EH (cell line): ENCODE measurements at regions not wholly inside any gene's neighbourhood (a gene's known extent, or its start where the extent isn't known, plus 50 kb on each side); places are given as distances from the start of the nearest gene placed in this dataset.
"Not testable (repeated sequence)": the region's sequence is repeated elsewhere in the genome, so short reads cannot be mapped to it uniquely, and the experiment has no call there.

Experiments
- DNase-seq: peaks from one replicate; pipeline ENCODE4 v3.0.0-alpha.2; 2015; ENCODE audit warnings: low read depth

- DNase-seq, result no peak
Observed at GRCh38 chr4:116544946-116545345, 540.4 kb downstream of the TRAM1L1 start.

- no peak for DNase-seq
Observed at GRCh38 chr4:116539744-116540143, 545.6 kb downstream of the TRAM1L1 start.

DNA sequence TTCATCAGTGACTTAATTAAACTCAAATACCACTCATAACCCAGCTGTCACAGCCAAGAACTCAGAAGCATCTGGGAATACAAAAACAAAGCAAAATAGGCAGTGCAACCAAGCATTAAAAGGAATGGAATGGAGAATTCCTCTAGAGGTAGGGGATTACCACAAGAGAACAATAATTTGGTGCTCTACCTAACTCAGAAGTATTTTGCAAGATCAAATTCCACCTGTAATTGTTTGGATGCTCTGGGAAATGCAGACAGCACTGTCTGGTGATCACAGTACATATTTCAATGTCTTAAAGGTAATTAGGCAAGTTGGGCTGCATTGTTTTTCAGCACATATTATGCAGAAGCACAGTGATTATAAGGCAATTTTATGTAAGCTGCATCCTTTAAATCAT is 547.5 kb downstream of the TRAM1L1 start:
- no peak for DNase-seq

DNA sequence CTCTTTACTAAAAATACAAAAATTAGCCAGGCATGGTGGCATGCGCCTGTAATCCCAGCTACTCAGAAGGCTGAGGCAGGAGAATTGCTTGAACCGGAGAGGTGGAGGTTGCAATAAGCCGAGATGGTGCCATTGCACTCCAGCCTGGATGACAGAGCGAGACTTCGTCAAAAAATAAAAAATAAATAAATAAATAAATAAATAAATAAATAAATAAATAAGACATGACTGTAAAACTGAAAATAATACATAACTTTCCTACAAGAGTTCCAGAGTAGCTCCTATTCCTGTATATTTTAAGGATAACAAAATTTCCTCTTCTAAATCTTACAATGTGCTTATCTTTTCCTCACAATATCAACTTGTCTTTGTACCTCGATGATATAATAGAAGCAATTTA is 549.4 kb downstream of the TRAM1L1 start:
- DNase-seq, result not testable (repeated sequence)

GRCh38 chr4:116531870-116532269 is 553.5 kb downstream of the TRAM1L1 start:
- DNase-seq, result no peak

GRCh38 chr4:116531026-116531425 is 554.4 kb downstream of the TRAM1L1 start:
- DNase-seq, result no peak

DNA sequence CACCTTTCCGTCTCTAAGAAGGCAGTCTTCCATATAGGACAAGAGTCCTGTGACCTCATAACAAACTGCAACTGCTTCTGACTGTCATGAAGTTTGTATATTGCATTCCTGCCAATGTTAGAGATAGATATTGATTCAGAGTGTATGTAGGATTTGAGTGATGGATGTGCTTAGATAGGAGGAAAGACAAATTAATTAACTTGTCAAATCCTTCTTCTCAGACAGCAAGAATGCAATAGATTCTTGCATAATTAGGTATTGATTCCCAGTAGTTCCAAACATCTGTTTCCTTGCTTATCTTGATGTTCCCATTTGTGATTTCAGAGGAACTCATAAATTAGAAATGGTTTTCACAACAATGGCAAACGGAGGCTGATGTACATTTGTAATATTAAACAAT is 555.3 kb downstream of the TRAM1L1 start:
- no peak for DNase-seq

DNA sequence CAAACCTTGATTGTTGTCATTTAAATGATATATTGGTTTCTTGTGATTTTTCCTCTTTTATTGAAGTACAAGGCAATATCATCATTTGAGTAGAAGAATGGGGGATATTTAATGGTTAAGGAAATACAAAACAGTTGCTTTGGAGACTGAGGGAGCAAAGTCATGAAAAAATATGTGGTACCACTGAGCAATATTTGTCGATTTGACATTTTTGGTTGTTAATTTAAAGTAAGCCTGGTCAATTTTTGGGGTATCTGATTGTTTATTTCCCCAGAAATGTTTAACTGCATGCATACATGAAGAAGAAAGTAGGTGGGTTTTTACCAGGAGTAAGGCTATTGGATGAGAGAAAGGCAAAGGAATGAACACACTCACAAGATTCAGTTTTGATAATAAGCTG is 556.2 kb downstream of the TRAM1L1 start:
- no peak for DNase-seq

DNA sequence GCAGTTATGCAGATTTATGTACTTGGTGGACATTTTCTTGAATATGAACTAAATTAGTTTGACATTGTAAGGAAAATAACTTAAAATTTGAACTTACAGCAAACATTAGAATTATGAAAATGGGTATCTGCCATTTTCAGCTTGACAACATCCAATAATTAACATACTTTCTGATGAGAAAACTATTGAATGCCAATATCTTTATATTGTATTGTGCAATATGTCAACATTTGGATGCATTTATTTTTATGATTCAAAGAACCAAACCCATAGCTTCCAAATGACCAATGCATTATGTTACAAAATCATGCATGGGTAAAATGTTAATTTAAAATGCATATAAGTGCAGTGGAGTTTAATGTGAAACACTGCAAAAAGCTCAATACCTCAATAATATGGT is 562.5 kb downstream of the TRAM1L1 start:
- no peak for DNase-seq

GRCh38 chr4:116520886-116521285 is 564.5 kb downstream of the TRAM1L1 start:
- no peak for DNase-seq

GRCh38 chr4:116516711-116517110 is 568.7 kb downstream of the TRAM1L1 start:
- no peak for DNase-seq

GRCh38 chr4:116515959-116516358 is 569.4 kb downstream of the TRAM1L1 start:
- DNase-seq, result no peak

DNA sequence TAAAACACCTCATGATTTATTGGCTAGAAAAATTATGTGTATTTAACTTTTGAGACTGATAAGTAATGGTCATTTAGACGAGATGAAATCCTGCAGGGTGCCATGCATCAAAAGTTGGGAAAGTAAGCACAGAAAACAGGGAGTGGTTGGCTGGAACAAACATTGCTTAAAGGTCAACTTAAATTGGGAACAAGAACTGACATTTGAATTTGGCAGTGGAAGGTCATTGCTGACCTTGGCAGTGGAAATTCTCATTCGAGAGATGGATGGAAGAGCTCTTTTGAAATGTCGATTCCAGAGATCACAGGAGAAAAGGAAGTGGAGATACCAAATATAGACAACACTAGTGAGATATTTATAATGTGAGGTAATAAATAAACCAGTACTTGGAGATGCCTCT is 572.8 kb downstream of the TRAM1L1 start:
- no peak for DNase-seq

DNA sequence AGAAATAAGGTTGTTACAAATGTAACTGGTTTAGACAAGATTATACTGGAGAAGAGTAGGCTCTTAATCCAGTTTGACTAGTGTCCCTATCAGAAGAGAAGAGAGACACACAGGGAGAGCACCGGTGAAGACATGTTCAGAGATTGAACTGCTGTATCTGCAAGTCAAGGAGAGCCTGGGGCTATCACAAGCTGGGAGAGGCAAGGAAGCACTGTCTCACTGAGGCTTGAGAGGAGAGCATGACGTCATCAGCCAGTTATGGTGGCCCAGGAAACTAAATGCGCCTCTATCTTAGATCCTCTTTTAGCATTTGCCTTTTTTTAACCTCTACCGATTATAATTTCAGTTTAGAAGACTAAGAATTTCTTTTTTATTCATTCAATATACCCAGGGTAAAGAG is 583.4 kb downstream of the TRAM1L1 start:
- DNase-seq, result no peak

- DNase-seq, result no peak
Observed at GRCh38 chr4:116500225-116500624, 585.2 kb downstream of the TRAM1L1 start.

- no peak for DNase-seq
Observed at GRCh38 chr4:116489739-116490138, 595.6 kb downstream of the TRAM1L1 start.

DNA sequence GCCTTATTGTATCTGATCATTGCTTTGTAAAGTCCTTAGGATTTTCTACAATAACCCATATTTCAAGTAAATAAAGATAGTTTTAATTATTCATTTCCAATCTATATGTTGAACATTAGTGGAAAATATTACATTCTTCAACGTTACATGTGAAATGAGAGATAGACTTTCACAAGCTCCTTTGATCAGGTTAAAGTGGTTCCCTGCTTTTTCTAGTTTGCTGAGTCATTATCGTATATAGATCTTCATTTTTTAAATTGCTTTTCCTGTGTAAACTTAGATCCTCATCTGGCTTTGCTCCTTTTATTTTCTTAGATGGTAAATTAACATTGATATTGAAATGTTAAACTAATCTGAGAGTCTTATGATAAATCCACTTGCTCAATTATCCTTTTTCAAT is 599.0 kb downstream of the TRAM1L1 start:
- no peak for DNase-seq

DNA sequence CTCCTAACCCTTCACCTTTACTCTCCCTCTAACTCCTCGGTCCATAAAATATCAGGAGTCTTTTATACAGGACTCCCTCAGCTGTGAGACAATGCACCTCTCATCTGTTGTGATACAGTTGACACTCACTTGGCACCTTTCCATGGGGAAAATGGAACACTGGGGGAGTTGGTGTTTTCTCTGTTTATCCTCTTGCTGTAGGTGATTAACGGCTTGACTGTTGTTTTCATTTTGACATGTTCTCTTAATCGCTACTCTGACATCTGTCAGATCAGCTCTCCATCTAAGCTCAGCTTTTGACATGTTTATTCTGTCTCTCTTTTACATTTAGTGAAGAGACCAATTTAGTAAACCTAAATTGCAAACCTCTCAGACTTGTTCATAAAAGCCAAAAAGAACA is 604.8 kb downstream of the TRAM1L1 start:
- DNase-seq, result no peak

- DNase-seq, result no peak
Observed at GRCh38 chr4:116478343-116478742, 607.0 kb downstream of the TRAM1L1 start.

- no peak for DNase-seq
Observed at GRCh38 chr4:116469582-116469981, 615.8 kb downstream of the TRAM1L1 start.

- DNase-seq, result no peak
Observed at GRCh38 chr4:116453127-116453526, 632.2 kb downstream of the TRAM1L1 start.

DNA sequence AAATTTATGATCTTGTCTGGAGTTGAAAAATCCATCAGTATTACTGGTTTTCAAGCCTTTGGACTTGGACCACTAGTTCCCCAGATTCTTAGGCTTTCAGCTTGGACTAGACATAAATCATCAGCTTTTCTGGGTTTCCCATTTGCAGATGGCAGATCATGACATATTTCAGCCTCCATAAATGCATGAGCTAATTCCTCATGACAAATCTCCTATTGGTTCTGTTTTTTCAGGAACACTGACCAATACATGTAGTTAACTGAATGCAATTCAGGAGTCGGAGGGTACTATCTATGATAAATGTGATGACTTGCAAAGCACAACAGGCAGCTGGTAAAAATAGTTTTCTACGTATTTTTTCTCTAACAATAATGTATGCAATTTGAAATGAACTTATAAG is 635.6 kb downstream of the TRAM1L1 start:
- no peak for DNase-seq

- DNase-seq, result no peak
Observed at GRCh38 chr4:116444117-116444516, 641.3 kb downstream of the TRAM1L1 start.

DNA sequence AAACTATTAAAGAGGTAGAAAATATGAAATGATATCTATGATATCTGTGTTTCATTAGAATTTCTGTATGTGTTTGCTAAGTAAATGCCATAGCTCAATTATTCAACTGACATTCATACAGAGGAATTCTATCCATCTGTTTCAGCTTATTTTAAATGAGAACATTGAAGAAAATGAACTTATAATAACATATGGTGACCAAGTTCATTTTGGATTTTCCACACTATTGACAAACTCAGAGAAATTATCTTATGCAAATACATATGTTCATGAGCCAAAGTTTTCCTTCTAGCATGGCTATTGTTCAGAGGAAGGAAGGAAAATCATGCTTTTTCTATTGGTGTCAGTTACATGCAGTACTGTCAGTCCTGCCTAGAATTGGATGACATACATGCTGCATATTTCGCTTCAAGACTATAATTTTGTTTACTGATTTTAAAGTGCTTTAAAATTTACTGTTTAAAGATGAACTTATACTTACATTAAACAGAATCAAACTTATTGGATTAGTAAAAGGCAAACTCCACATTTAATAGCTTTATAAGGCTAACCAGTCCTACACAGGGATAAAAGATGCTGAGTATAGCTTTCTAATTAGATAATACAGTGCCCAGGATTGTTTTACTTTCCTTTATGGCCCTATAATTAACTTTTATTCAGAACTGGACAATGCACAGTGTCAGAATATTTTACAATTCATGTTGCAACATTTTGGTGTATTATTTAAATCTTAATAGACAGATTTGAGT is 646.2 kb downstream of the TRAM1L1 start:
- no peak for DNase-seq
